IMR-90 (cell line): ENCODE measurements at regions not wholly inside any gene's neighbourhood (a gene's known extent, or its start where the extent isn't known, plus 50 kb on each side); places are given as distances from the start of the nearest gene placed in this dataset.

Experiments
- ATAC-seq: fragments of 200-7000 bp; cut with Tn5 transposase; 2 replicates; pipeline ENCODE4 v1.9.1; 2020; ENCODE audit warnings: low read depth, mild to moderate bottlenecking, moderate library complexity
- BruUV-seq: library from RNA; stranded (reverse); fragments of 400-500 nt; replicated peaks from 2 replicates; lab custom pipeline; 2021; lab: Mats Ljungman, UMichigan
- CTCF ChIA-PET: fragments of 300-600 bp; formaldehyde crosslinking; extraction: SDS; loops from one replicate; lab custom pipeline; 2021; ENCODE audit warnings: antibody characterized with exemption; lab: Yijun Ruan, JAX
- POLR2A ChIA-PET: fragments of 300-600 bp; sonication (Branson Sonifier 250); formaldehyde crosslinking; loops from one replicate; lab custom pipeline; 2022; ENCODE audit warnings: antibody characterized with exemption; ENCODE audit not compliant: unreplicated experiment; lab: Charles Lee
- DNase-seq: peaks from one replicate; pipeline ENCODE4 v3.0.0; 2013
- H2AFZ ChIP-seq: replicated peaks from 2 replicates; pipeline ENCODE3; 2013; ENCODE audit warnings: low read length, mild to moderate bottlenecking; ENCODE audit not compliant: poor library complexity
- H2AK5ac ChIP-seq: 2 replicates; pipeline ENCODE4 v1.6.1; 2013; ENCODE audit warnings: low read depth, low read length, inconsistent platforms
- H2AK9ac ChIP-seq: replicated peaks from 2 replicates; pipeline ENCODE3; 2013; ENCODE audit warnings: mild to moderate bottlenecking, low read depth, low read length, moderate library complexity; ENCODE audit not compliant: poor library complexity
- H2BK120ac ChIP-seq: 2 replicates; pipeline ENCODE4 v1.6.1; 2013; ENCODE audit warnings: low read depth, low read length, inconsistent platforms
- H2BK15ac ChIP-seq: 3 replicates; pipeline ENCODE4 v1.6.1; 2013; ENCODE audit warnings: low read depth, low read length, inconsistent platforms
- H2BK20ac ChIP-seq: 2 replicates; pipeline ENCODE4 v1.6.1; 2013; ENCODE audit warnings: low read depth, mild to moderate bottlenecking, inconsistent platforms, low read length, moderate library complexity
- H2BK5ac ChIP-seq: 2 replicates; pipeline ENCODE4 v1.6.1; 2013; ENCODE audit warnings: mild to moderate bottlenecking, low read depth, low read length, inconsistent platforms; ENCODE audit not compliant: poor library complexity, severe bottlenecking
- H3K14ac ChIP-seq: replicated peaks from 2 replicates; pipeline ENCODE4 v1.6.1; 2013; ENCODE audit warnings: low read depth, low read length, inconsistent platforms
- H3K18ac ChIP-seq: 2 replicates; pipeline ENCODE4 v1.6.1; 2013; ENCODE audit warnings: low read depth, low read length, control low read depth
- H3K23ac ChIP-seq: 2 replicates; pipeline ENCODE4 v1.6.1; 2013; ENCODE audit warnings: low read depth, low read length, inconsistent platforms
- H3K27ac ChIP-seq: 2 replicates; pipeline ENCODE4 v1.5.1; 2013; ENCODE audit warnings: mild to moderate bottlenecking, control low read depth, low read length; ENCODE audit not compliant: insufficient read depth
- H3K27me3 ChIP-seq: 2 replicates; pipeline ENCODE4 v1.6.1; 2013; ENCODE audit warnings: low read length; ENCODE audit not compliant: control insufficient read depth, insufficient read depth
- H3K36me3 ChIP-seq: 2 replicates; pipeline ENCODE4 v1.6.1; 2013; ENCODE audit warnings: low read length, mixed read lengths; ENCODE audit not compliant: control insufficient read depth, insufficient read depth
- H3K4ac ChIP-seq: 2 replicates; pipeline ENCODE4 v1.6.1; 2013; ENCODE audit warnings: low read depth, low read length, inconsistent platforms
- H3K4me1 ChIP-seq: 2 replicates; pipeline ENCODE4 v1.6.1; 2013; ENCODE audit warnings: low read length, mixed read lengths; ENCODE audit not compliant: control insufficient read depth, insufficient read depth
- H3K4me2 ChIP-seq: 2 replicates; pipeline ENCODE4 v1.6.1; 2013; ENCODE audit warnings: low read depth, mild to moderate bottlenecking, control low read depth, low read length, moderate library complexity
- H3K4me3 ChIP-seq: 2 replicates; pipeline ENCODE4 v1.5.1; 2013; ENCODE audit warnings: low read depth, mild to moderate bottlenecking, control low read depth, low read length, moderate library complexity; ENCODE audit not compliant: insufficient read depth
- H3K56ac ChIP-seq: 2 replicates; pipeline ENCODE4 v1.6.1; 2013; ENCODE audit warnings: low read length, inconsistent platforms; ENCODE audit not compliant: insufficient read depth; ENCODE audit errors: extremely low read depth
- H3K79me1 ChIP-seq, 2 experiments: 2 replicates each; pipeline ENCODE4 v1.6.1; 2013; ENCODE audit warnings: low read length in 2 of 2, inconsistent platforms in 1 of 2, low read depth in 1 of 2
- H3K9ac ChIP-seq: 2 replicates; pipeline ENCODE4 v1.6.1; 2013; ENCODE audit warnings: low read depth, low read length, control low read depth
- H3K9me1 ChIP-seq: 2 replicates; pipeline ENCODE4 v1.6.1; 2013; ENCODE audit warnings: low read length, inconsistent platforms; ENCODE audit not compliant: insufficient read depth
- H3K9me3 ChIP-seq: 2 replicates; pipeline ENCODE4 v1.6.1; 2013; ENCODE audit warnings: low read length; ENCODE audit not compliant: control insufficient read depth, insufficient read depth
- H4K20me1 ChIP-seq: 2 replicates; pipeline ENCODE4 v1.6.1; 2013; ENCODE audit warnings: low read length, inconsistent platforms; ENCODE audit not compliant: insufficient read depth
- H4K5ac ChIP-seq: 2 replicates; pipeline ENCODE4 v1.6.1; 2013; ENCODE audit warnings: mild to moderate bottlenecking, low read depth, low read length, control low read depth
- H4K8ac ChIP-seq, 2 experiments: 2 replicates each; pipeline ENCODE4 v1.6.1; 2013; ENCODE audit warnings: low read depth in 2 of 2, low read length in 2 of 2, control low read depth in 1 of 2, inconsistent platforms in 1 of 2
- H4K91ac ChIP-seq: 2 replicates; pipeline ENCODE4 v1.6.1; 2013; ENCODE audit warnings: low read depth, low read length, inconsistent platforms; ENCODE audit not compliant: insufficient read depth
- CHD1 ChIP-seq: IDR thresholded peaks from 2 replicates; pipeline ENCODE4 v1.6.1; 2012; ENCODE audit warnings: low read depth, low read length, improper control_type of control experiment
- CTCF ChIP-seq: conservative IDR thresholded peaks from 2 replicates; pipeline ENCODE4 v1.5.1; 2012; ENCODE audit warnings: mild to moderate bottlenecking, low read depth, low read length, improper control_type of control experiment
- ELK1 ChIP-seq: fragments of 150-350 bp; IDR thresholded peaks from 2 replicates; pipeline ENCODE4 v1.6.1; 2016; ENCODE audit warnings: low read depth, mild to moderate bottlenecking, low read length, moderate library complexity, borderline replicate concordance
- MAFK ChIP-seq: IDR thresholded peaks from 2 replicates; pipeline ENCODE4 v1.6.1; 2012; ENCODE audit warnings: low read depth, low read length, improper control_type of control experiment
- MAZ ChIP-seq: IDR thresholded peaks from 2 replicates; pipeline ENCODE4 v1.6.1; 2012; ENCODE audit warnings: low read depth, mild to moderate bottlenecking, low read length, improper control_type of control experiment, moderate library complexity, borderline replicate concordance
- MXI1 ChIP-seq: IDR thresholded peaks from 2 replicates; pipeline ENCODE4 v1.6.1; 2012; ENCODE audit warnings: low read depth, mild to moderate bottlenecking, low read length, moderate library complexity, borderline replicate concordance
- NFE2L2 ChIP-seq: fragments of 150-350 bp; IDR thresholded peaks from 2 replicates; pipeline ENCODE4 v1.6.1; 2016; ENCODE audit warnings: low read depth, mild to moderate bottlenecking, low read length
- POLR2A ChIP-seq: IDR thresholded peaks from 2 replicates; pipeline ENCODE4 v1.6.1; 2012; ENCODE audit warnings: mild to moderate bottlenecking, low read depth, low read length
- RAD21 ChIP-seq: IDR thresholded peaks from 2 replicates; pipeline ENCODE4 v1.6.1; 2012; ENCODE audit warnings: low read length, improper control_type of control experiment
- dilution Hi-C: fragments of 300-500 bp; cut with HindIII; formaldehyde crosslinking; loops from one replicate; pipeline ENCODE4 v1.14.3; 2018; ENCODE audit warnings: low sequenced_read_pairs; ENCODE audit not compliant: unreplicated experiment
- in situ Hi-C: fragments of 300-500 bp; cut with MboI; formaldehyde crosslinking; loops from 3 replicates; pipeline ENCODE4 v1.14.3; 2019; ENCODE audit warnings: low sequenced_read_pairs, inconsistent platforms, mixed read lengths
- intact Hi-C: fragments of 100-400 bp; cut with micrococcal nuclease; formaldehyde crosslinking; loops from 2 replicates; pipeline ENCODE4 v1.10.0; 2022
- TF ChIP-seq, protein P1 (sequence below): fragments of 150-350 bp; IDR thresholded peaks from 2 replicates; pipeline ENCODE4 v1.6.1; 2017; ENCODE audit warnings: mild to moderate bottlenecking, antibody characterized with exemption, low read length, low read depth

DNA sequence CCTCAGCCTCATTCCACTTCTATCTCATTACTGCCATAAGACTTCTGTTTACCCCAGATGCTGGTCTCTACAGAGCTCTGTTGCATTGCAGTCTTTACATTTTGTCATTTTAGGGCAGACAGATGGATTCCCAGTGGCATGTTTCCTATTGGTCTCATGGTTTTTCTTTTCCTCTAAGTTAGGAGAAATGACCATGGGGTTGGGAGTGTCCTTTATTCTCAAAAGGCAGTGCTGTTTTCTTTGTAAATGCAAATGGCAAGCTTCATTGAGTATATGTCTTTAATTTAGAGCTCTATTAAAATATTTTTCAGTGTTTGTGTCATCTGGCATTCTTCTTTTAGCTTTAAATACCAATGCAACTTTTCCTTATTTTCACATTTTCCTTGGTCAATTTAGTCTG, 57.0 kb downstream of the MSTN start:
- ChIA-PET CTCF (no interaction called here), POLR2A (no interaction called here)
- H3K36me3 ChIP-seq: no peaks in the 10 kb centered on the region
- no peaks in the 10 kb centered on the region for H4K20me1 ChIP-seq
- no peak overlapping the region for H3K4ac ChIP-seq
- H3K27me3 ChIP-seq: no peaks in the 10 kb centered on the region
- no peaks in the 10 kb centered on the region for H3K9me1 ChIP-seq
- no peak overlapping the region for H3K14ac ChIP-seq
- no peak for ATAC-seq
- no peaks in the 10 kb centered on the region for H3K4me1 ChIP-seq
- no peak overlapping the region for H3K23ac ChIP-seq
- no peak overlapping the region for H3K27ac ChIP-seq
- no peak overlapping the region for H3K18ac ChIP-seq
- no peak overlapping the region for H2BK5ac ChIP-seq
- H4K91ac ChIP-seq: no peak overlapping the region
- DNase-seq: no peak
- H3K4me3 ChIP-seq: no peak overlapping the region
- no peak overlapping the region for H2AK5ac ChIP-seq
- no peak overlapping the region for H2AK9ac ChIP-seq
- H2BK15ac ChIP-seq: no peak overlapping the region
- no peak overlapping the region for H2BK20ac ChIP-seq
- H2BK120ac ChIP-seq: no peak overlapping the region
- no peak overlapping the region for H3K9ac ChIP-seq
- H3K9me3 ChIP-seq: no peaks in the 10 kb centered on the region
- H3K56ac ChIP-seq: no peak overlapping the region
- H2AFZ ChIP-seq: no peak overlapping the region
- dilution Hi-C loops (no loop called here), intact Hi-C loops (no loop called here), in situ Hi-C loops (no loop called here)
- no peak overlapping the region for H4K5ac ChIP-seq
- no peaks in the 10 kb centered on the region for H3K79me1 ChIP-seq
- no peak overlapping the region for H4K8ac ChIP-seq
- H3K4me2 ChIP-seq: no peak overlapping the region
- no TSS peak for BruUV-seq
- TF ChIP-seq MAFK (no peak), POLR2A (no peak), NFE2L2 (no peak), CHD1 (no peak), MAZ (no peak), ELK1 (no peak), RAD21 (no peak), CTCF (no peak), MXI1 (no peak)
- TF ChIP-seq, protein P1, sequence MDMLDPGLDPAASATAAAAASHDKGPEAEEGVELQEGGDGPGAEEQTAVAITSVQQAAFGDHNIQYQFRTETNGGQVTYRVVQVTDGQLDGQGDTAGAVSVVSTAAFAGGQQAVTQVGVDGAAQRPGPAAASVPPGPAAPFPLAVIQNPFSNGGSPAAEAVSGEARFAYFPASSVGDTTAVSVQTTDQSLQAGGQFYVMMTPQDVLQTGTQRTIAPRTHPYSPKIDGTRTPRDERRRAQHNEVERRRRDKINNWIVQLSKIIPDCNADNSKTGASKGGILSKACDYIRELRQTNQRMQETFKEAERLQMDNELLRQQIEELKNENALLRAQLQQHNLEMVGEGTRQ: no peak
